ENCODE measurements at regions not wholly inside any gene's neighbourhood (a gene's known extent, or its start where the extent isn't known, plus 50 kb on each side); places are given as distances from the start of the nearest gene placed in this dataset.

GRCh38 chr6:142002825-142003405, 129.8 kb upstream of the GJE1 start:
- Histone ChIP-seq H3K27me3 (ENCODE audit: insufficient read depth, low read length) (no peaks in the 10 kb centered on the region), H3K4me3 (ENCODE audit: insufficient read depth, low read depth, low read length) (no peak overlapping the region), H3K9ac (ENCODE audit: low read length) (no peak overlapping the region), H3K9me3 (ENCODE audit: insufficient read depth, low read depth, low read length) (no peaks in the 10 kb centered on the region), H3K4me1 (ENCODE audit: insufficient read depth, low read length) (no peaks in the 10 kb centered on the region), H3K36me3 (ENCODE audit: insufficient read depth, low read length) (no peaks in the 10 kb centered on the region), H3K27ac (ENCODE audit: low read depth, low read length) (no peak overlapping the region), H2AFZ (ENCODE audit: low read depth, low read length) (no peak overlapping the region), H4K20me1 (ENCODE audit: insufficient read depth, low read length) (no peaks in the 10 kb centered on the region), H3K4me2 (ENCODE audit: low read length) (no peak overlapping the region), H3K79me2 (ENCODE audit: insufficient read depth, low read length) (no peaks in the 10 kb centered on the region)
- Mint-ChIP-seq H3K9me3 (ENCODE audit: unreplicated experiment) (peaks cover 10% of the 10 kb centered on the region), H3K27ac (ENCODE audit: unreplicated experiment) (no peak overlapping the region), H3K36me3 (ENCODE audit: low read depth, unreplicated experiment) (no peaks in the 10 kb centered on the region), H3K27me3 (ENCODE audit: low read depth, unreplicated experiment) (no peaks in the 10 kb centered on the region), H3K4me1 (ENCODE audit: low read depth, unreplicated experiment) (no peaks in the 10 kb centered on the region), H3K4me3 (ENCODE audit: unreplicated experiment) (no peak overlapping the region)
- no peak for DNase-seq (ENCODE audit: low read depth)
- TF ChIP-seq CTCF (IDR thresholded peaks at IDR 0.05; ENCODE audit: insufficient read depth, low read depth, low read length) (no peak), EZH2 (IDR thresholded peaks at IDR 0.05; ENCODE audit: insufficient read depth, low read length) (no peak)
- no peak for FAIRE-seq

- no peaks in the 10 kb centered on the region for H3K36me3 ChIP-seq (ENCODE audit: insufficient read depth, low read length)
- no peak for DNase-seq (ENCODE audit: low read depth)
- TF ChIP-seq CTCF (IDR thresholded peaks at IDR 0.05; ENCODE audit: insufficient read depth, low read depth, low read length) (no peak), EZH2 (IDR thresholded peaks at IDR 0.05; ENCODE audit: insufficient read depth, low read length) (no peak)
- Mint-ChIP-seq H3K9me3 (ENCODE audit: unreplicated experiment) (peaks cover 19% of the 10 kb centered on the region), H3K27me3 (ENCODE audit: low read depth, unreplicated experiment) (no peaks in the 10 kb centered on the region), H3K4me3 (ENCODE audit: unreplicated experiment) (no peak overlapping the region), H3K36me3 (ENCODE audit: low read depth, unreplicated experiment) (no peaks in the 10 kb centered on the region), H3K4me1 (ENCODE audit: low read depth, unreplicated experiment) (no peaks in the 10 kb centered on the region), H3K27ac (ENCODE audit: unreplicated experiment) (no peak overlapping the region)
- no peak overlapping the region for H3K27ac ChIP-seq (ENCODE audit: low read depth, low read length)
- H3K4me2 ChIP-seq (ENCODE audit: low read length): no peak overlapping the region
- H3K79me2 ChIP-seq (ENCODE audit: insufficient read depth, low read length): no peaks in the 10 kb centered on the region
- no peak overlapping the region for H3K4me3 ChIP-seq (ENCODE audit: insufficient read depth, low read depth, low read length)
- H4K20me1 ChIP-seq (ENCODE audit: insufficient read depth, low read length): no peaks in the 10 kb centered on the region
- no peak overlapping the region for H2AFZ ChIP-seq (ENCODE audit: low read depth, low read length)
- H3K9me3 ChIP-seq (ENCODE audit: insufficient read depth, low read depth, low read length): no peaks in the 10 kb centered on the region
- no peak overlapping the region for H3K9ac ChIP-seq (ENCODE audit: low read length)
- no peaks in the 10 kb centered on the region for H3K4me1 ChIP-seq (ENCODE audit: insufficient read depth, low read length)
- no peak for FAIRE-seq
- H3K27me3 ChIP-seq (ENCODE audit: insufficient read depth, low read length): no peaks in the 10 kb centered on the region
Measured at GRCh38 chr6:141996823-141997222, 135.9 kb upstream of the GJE1 start.

GRCh38 chr6:141992109-141992508, 140.6 kb upstream of the GJE1 start:
- Mint-ChIP-seq H3K27me3 (ENCODE audit: low read depth, unreplicated experiment) (no peaks in the 10 kb centered on the region), H3K4me3 (ENCODE audit: unreplicated experiment) (no peak overlapping the region), H3K36me3 (ENCODE audit: low read depth, unreplicated experiment) (no peaks in the 10 kb centered on the region), H3K9me3 (ENCODE audit: unreplicated experiment) (peaks cover 7% of the 10 kb centered on the region), H3K27ac (ENCODE audit: unreplicated experiment) (no peak overlapping the region), H3K4me1 (ENCODE audit: low read depth, unreplicated experiment) (peaks cover 3% of the 10 kb centered on the region)
- Histone ChIP-seq H3K4me2 (ENCODE audit: low read length) (no peak overlapping the region), H4K20me1 (ENCODE audit: insufficient read depth, low read length) (no peaks in the 10 kb centered on the region), H3K27ac (ENCODE audit: low read depth, low read length) (no peak overlapping the region), H3K9ac (ENCODE audit: low read length) (no peak overlapping the region), H3K79me2 (ENCODE audit: insufficient read depth, low read length) (no peaks in the 10 kb centered on the region), H3K4me1 (ENCODE audit: insufficient read depth, low read length) (peaks cover 3% of the 10 kb centered on the region), H3K4me3 (ENCODE audit: insufficient read depth, low read depth, low read length) (no peak overlapping the region), H3K27me3 (ENCODE audit: insufficient read depth, low read length) (no peaks in the 10 kb centered on the region), H3K36me3 (ENCODE audit: insufficient read depth, low read length) (no peaks in the 10 kb centered on the region), H3K9me3 (ENCODE audit: insufficient read depth, low read depth, low read length) (no peaks in the 10 kb centered on the region), H2AFZ (ENCODE audit: low read depth, low read length) (no peak overlapping the region)
- FAIRE-seq: no peak
- no peak for TF ChIP-seq EZH2 (IDR thresholded peaks at IDR 0.05; ENCODE audit: insufficient read depth, low read length)
- no peak for TF ChIP-seq CTCF (IDR thresholded peaks at IDR 0.05; ENCODE audit: insufficient read depth, low read depth, low read length)
- DNase-seq (ENCODE audit: low read depth): no peak
